IMR-90 (cell line): ENCODE measurements at regions not wholly inside any gene's neighbourhood (a gene's known extent, or its start where the extent isn't known, plus 50 kb on each side); places are given as distances from the start of the nearest gene placed in this dataset.
"Not testable (repeated sequence)": the region's sequence is repeated elsewhere in the genome, so short reads cannot be mapped to it uniquely, and the experiment has no call there.

Experiments
- ATAC-seq: fragments of 200-7000 bp; cut with Tn5 transposase; 2 replicates; pipeline ENCODE4 v1.9.1; 2020; ENCODE audit warnings: low read depth, mild to moderate bottlenecking, moderate library complexity
- BruUV-seq: library from RNA; stranded (reverse); fragments of 400-500 nt; replicated peaks from 2 replicates; lab custom pipeline; 2021; lab: Mats Ljungman, UMichigan
- CTCF ChIA-PET: fragments of 300-600 bp; formaldehyde crosslinking; extraction: SDS; loops from one replicate; lab custom pipeline; 2021; ENCODE audit warnings: antibody characterized with exemption; lab: Yijun Ruan, JAX
- POLR2A ChIA-PET: fragments of 300-600 bp; sonication (Branson Sonifier 250); formaldehyde crosslinking; loops from one replicate; lab custom pipeline; 2022; ENCODE audit warnings: antibody characterized with exemption; ENCODE audit not compliant: unreplicated experiment; lab: Charles Lee
- DNase-seq: peaks from one replicate; pipeline ENCODE4 v3.0.0; 2013
- H2AFZ ChIP-seq: replicated peaks from 2 replicates; pipeline ENCODE3; 2013; ENCODE audit warnings: low read length, mild to moderate bottlenecking; ENCODE audit not compliant: poor library complexity
- H2AK5ac ChIP-seq: 2 replicates; pipeline ENCODE4 v1.6.1; 2013; ENCODE audit warnings: low read depth, low read length, inconsistent platforms
- H2AK9ac ChIP-seq: replicated peaks from 2 replicates; pipeline ENCODE3; 2013; ENCODE audit warnings: mild to moderate bottlenecking, low read depth, low read length, moderate library complexity; ENCODE audit not compliant: poor library complexity
- H2BK120ac ChIP-seq: 2 replicates; pipeline ENCODE4 v1.6.1; 2013; ENCODE audit warnings: low read depth, low read length, inconsistent platforms
- H2BK15ac ChIP-seq: 3 replicates; pipeline ENCODE4 v1.6.1; 2013; ENCODE audit warnings: low read depth, low read length, inconsistent platforms
- H2BK20ac ChIP-seq: 2 replicates; pipeline ENCODE4 v1.6.1; 2013; ENCODE audit warnings: low read depth, mild to moderate bottlenecking, inconsistent platforms, low read length, moderate library complexity
- H2BK5ac ChIP-seq: 2 replicates; pipeline ENCODE4 v1.6.1; 2013; ENCODE audit warnings: mild to moderate bottlenecking, low read depth, low read length, inconsistent platforms; ENCODE audit not compliant: poor library complexity, severe bottlenecking
- H3K14ac ChIP-seq: replicated peaks from 2 replicates; pipeline ENCODE4 v1.6.1; 2013; ENCODE audit warnings: low read depth, low read length, inconsistent platforms
- H3K18ac ChIP-seq: 2 replicates; pipeline ENCODE4 v1.6.1; 2013; ENCODE audit warnings: low read depth, low read length, control low read depth
- H3K23ac ChIP-seq: 2 replicates; pipeline ENCODE4 v1.6.1; 2013; ENCODE audit warnings: low read depth, low read length, inconsistent platforms
- H3K27ac ChIP-seq: 2 replicates; pipeline ENCODE4 v1.5.1; 2013; ENCODE audit warnings: mild to moderate bottlenecking, control low read depth, low read length; ENCODE audit not compliant: insufficient read depth
- H3K27me3 ChIP-seq: 2 replicates; pipeline ENCODE4 v1.6.1; 2013; ENCODE audit warnings: low read length; ENCODE audit not compliant: control insufficient read depth, insufficient read depth
- H3K36me3 ChIP-seq: 2 replicates; pipeline ENCODE4 v1.6.1; 2013; ENCODE audit warnings: low read length, mixed read lengths; ENCODE audit not compliant: control insufficient read depth, insufficient read depth
- H3K4ac ChIP-seq: 2 replicates; pipeline ENCODE4 v1.6.1; 2013; ENCODE audit warnings: low read depth, low read length, inconsistent platforms
- H3K4me1 ChIP-seq: 2 replicates; pipeline ENCODE4 v1.6.1; 2013; ENCODE audit warnings: low read length, mixed read lengths; ENCODE audit not compliant: control insufficient read depth, insufficient read depth
- H3K4me2 ChIP-seq: 2 replicates; pipeline ENCODE4 v1.6.1; 2013; ENCODE audit warnings: low read depth, mild to moderate bottlenecking, control low read depth, low read length, moderate library complexity
- H3K4me3 ChIP-seq: 2 replicates; pipeline ENCODE4 v1.5.1; 2013; ENCODE audit warnings: low read depth, mild to moderate bottlenecking, control low read depth, low read length, moderate library complexity; ENCODE audit not compliant: insufficient read depth
- H3K56ac ChIP-seq: 2 replicates; pipeline ENCODE4 v1.6.1; 2013; ENCODE audit warnings: low read length, inconsistent platforms; ENCODE audit not compliant: insufficient read depth; ENCODE audit errors: extremely low read depth
- H3K79me1 ChIP-seq, 2 experiments: 2 replicates each; pipeline ENCODE4 v1.6.1; 2013; ENCODE audit warnings: low read length in 2 of 2, inconsistent platforms in 1 of 2, low read depth in 1 of 2
- H3K9ac ChIP-seq: 2 replicates; pipeline ENCODE4 v1.6.1; 2013; ENCODE audit warnings: low read depth, low read length, control low read depth
- H3K9me1 ChIP-seq: 2 replicates; pipeline ENCODE4 v1.6.1; 2013; ENCODE audit warnings: low read length, inconsistent platforms; ENCODE audit not compliant: insufficient read depth
- H3K9me3 ChIP-seq: 2 replicates; pipeline ENCODE4 v1.6.1; 2013; ENCODE audit warnings: low read length; ENCODE audit not compliant: control insufficient read depth, insufficient read depth
- H4K20me1 ChIP-seq: 2 replicates; pipeline ENCODE4 v1.6.1; 2013; ENCODE audit warnings: low read length, inconsistent platforms; ENCODE audit not compliant: insufficient read depth
- H4K5ac ChIP-seq: 2 replicates; pipeline ENCODE4 v1.6.1; 2013; ENCODE audit warnings: mild to moderate bottlenecking, low read depth, low read length, control low read depth
- H4K8ac ChIP-seq, 2 experiments: 2 replicates each; pipeline ENCODE4 v1.6.1; 2013; ENCODE audit warnings: low read depth in 2 of 2, low read length in 2 of 2, control low read depth in 1 of 2, inconsistent platforms in 1 of 2
- H4K91ac ChIP-seq: 2 replicates; pipeline ENCODE4 v1.6.1; 2013; ENCODE audit warnings: low read depth, low read length, inconsistent platforms; ENCODE audit not compliant: insufficient read depth
- BHLHE40 ChIP-seq: fragments of 150-350 bp; IDR thresholded peaks from 2 replicates; pipeline ENCODE4 v1.6.1; 2016; ENCODE audit warnings: mild to moderate bottlenecking, low read depth, low read length
- FOS ChIP-seq: fragments of 150-350 bp; IDR thresholded peaks from 2 replicates; pipeline ENCODE4 v1.6.1; 2016; ENCODE audit warnings: low read depth, low read length
- MAFK ChIP-seq: IDR thresholded peaks from 2 replicates; pipeline ENCODE4 v1.6.1; 2012; ENCODE audit warnings: low read depth, low read length, improper control_type of control experiment
- POLR2A ChIP-seq: IDR thresholded peaks from 2 replicates; pipeline ENCODE4 v1.6.1; 2012; ENCODE audit warnings: mild to moderate bottlenecking, low read depth, low read length
- RFX5 ChIP-seq: IDR thresholded peaks from 2 replicates; pipeline ENCODE4 v1.8.0; 2012; ENCODE audit warnings: low read depth, mild to moderate bottlenecking, low read length, moderate library complexity
- WGBS, 2 experiments: methylation state at CpG; one replicate each; pipeline versions ENCODE4 v1.1.5 to v1.1.7; 2013; ENCODE audit warnings: missing lambda C conversion rate in 2 of 2; ENCODE audit not compliant: insufficient read length in 1 of 2; ENCODE audit errors: extremely low coverage in 2 of 2; 5-methylcytosine and 5-hydroxymethylcytosine counted together
- dilution Hi-C: fragments of 300-500 bp; cut with HindIII; formaldehyde crosslinking; loops from one replicate; pipeline ENCODE4 v1.14.3; 2018; ENCODE audit warnings: low sequenced_read_pairs; ENCODE audit not compliant: unreplicated experiment
- in situ Hi-C: fragments of 300-500 bp; cut with MboI; formaldehyde crosslinking; loops from 3 replicates; pipeline ENCODE4 v1.14.3; 2019; ENCODE audit warnings: low sequenced_read_pairs, inconsistent platforms, mixed read lengths
- intact Hi-C: fragments of 100-400 bp; cut with micrococcal nuclease; formaldehyde crosslinking; loops from 2 replicates; pipeline ENCODE4 v1.10.0; 2022

- H3K79me1 ChIP-seq = no peaks in the 10 kb centered on the region
- H4K91ac ChIP-seq = no peak overlapping the region
- no peak overlapping the region for H4K8ac ChIP-seq
These were observed 1218.9 kb upstream of the TMEM132C start for GRCh38 chr12:127048057-127048456.

DNA sequence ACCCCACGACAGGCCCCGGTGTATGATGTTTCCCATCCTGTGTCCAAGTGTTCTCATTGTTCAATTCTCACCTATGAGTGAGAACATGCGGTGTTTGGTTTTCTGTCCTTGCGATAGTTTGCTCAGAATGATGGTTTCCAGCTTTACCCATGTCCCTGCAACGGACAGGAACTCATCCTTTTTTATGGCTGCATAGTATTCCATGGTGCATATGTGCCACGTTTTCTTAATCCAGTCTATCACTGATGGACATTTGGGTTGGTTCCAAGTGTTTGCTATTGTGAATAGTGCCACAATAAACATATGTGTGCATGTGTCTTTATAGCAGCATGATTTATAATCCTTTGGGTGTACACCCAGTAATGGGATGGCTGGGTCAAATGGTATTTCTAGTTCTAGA is 1218.4 kb upstream of the TMEM132C start:
- BruUV-seq, H3K27me3 ChIP-seq, H2AK5ac ChIP-seq, H4K91ac ChIP-seq, H4K5ac ChIP-seq, H4K20me1 ChIP-seq, H2AK9ac ChIP-seq, H4K8ac ChIP-seq, H3K27ac ChIP-seq, H3K79me1 ChIP-seq, DNase-seq, ATAC-seq, intact Hi-C loops, H2AFZ ChIP-seq, H3K4ac ChIP-seq, H2BK120ac ChIP-seq, H3K56ac ChIP-seq, in situ Hi-C loops, H3K4me2 ChIP-seq, H2BK5ac ChIP-seq, CTCF ChIA-PET, H2BK20ac ChIP-seq, H3K18ac ChIP-seq, H3K4me3 ChIP-seq, dilution Hi-C loops, H3K36me3 ChIP-seq, H3K14ac ChIP-seq, H3K4me1 ChIP-seq, H3K9me1 ChIP-seq, H3K9me3 ChIP-seq, POLR2A ChIA-PET, H2BK15ac ChIP-seq, H3K23ac ChIP-seq, H3K9ac ChIP-seq: not testable (repeated sequence)
- no CpG with 5 or more reads among the region's 6 CpGs for WGBS, 2 experiments

More at GRCh38 chr12:127048057-127048456, 1218.9 kb upstream of the TMEM132C start:
- H3K4me1 ChIP-seq = no peaks in the 10 kb centered on the region
- no peak overlapping the region for H3K9ac ChIP-seq
- no peaks in the 10 kb centered on the region for H3K36me3 ChIP-seq
- H3K4ac ChIP-seq = no peak overlapping the region
- ChIA-PET POLR2A (no interaction called here), CTCF (no interaction called here)
- no peak overlapping the region for H3K27ac ChIP-seq
- dilution Hi-C loops (no loop called here), intact Hi-C loops (no loop called here), in situ Hi-C loops (no loop called here)
- H2BK15ac ChIP-seq = no peak overlapping the region
- H3K4me3 ChIP-seq = no peak overlapping the region
- no peak overlapping the region for H2AFZ ChIP-seq
- no peak overlapping the region for H3K23ac ChIP-seq
- H2BK20ac ChIP-seq = no peak overlapping the region
- no peaks in the 10 kb centered on the region for H3K9me1 ChIP-seq
- no peak overlapping the region for H2AK9ac ChIP-seq
- H3K18ac ChIP-seq = no peak overlapping the region
- H3K56ac ChIP-seq = no peak overlapping the region
- no peak overlapping the region for H2BK120ac ChIP-seq
- H4K20me1 ChIP-seq = no peaks in the 10 kb centered on the region
- no peak overlapping the region for H3K14ac ChIP-seq
- no peak for DNase-seq
- no peak for TF ChIP-seq MAFK
- no peak for TF ChIP-seq FOS
- no peak for TF ChIP-seq RFX5
- no peak for TF ChIP-seq BHLHE40
- TF ChIP-seq POLR2A = no peak
- no peak overlapping the region for H2BK5ac ChIP-seq
- H4K5ac ChIP-seq = no peak overlapping the region
- WGBS, 2 experiments = no CpG with 5 or more reads among the region's 1 CpG
- ATAC-seq = no peak
- no peak overlapping the region for H2AK5ac ChIP-seq
- no TSS peak for BruUV-seq
- H3K4me2 ChIP-seq = no peak overlapping the region
- H3K27me3 ChIP-seq = no peaks in the 10 kb centered on the region
- H3K9me3 ChIP-seq = peaks cover 2% of the 10 kb centered on the region; the same call in 1 of the 2 replicates
